H9 (cell line): ENCODE measurements at regions not wholly inside any gene's neighbourhood (a gene's known extent, or its start where the extent isn't known, plus 50 kb on each side); places are given as distances from the start of the nearest gene placed in this dataset.

Experiments
- DNase-seq: peaks from one replicate; pipeline ENCODE4 v3.0.0-alpha.2; 2017
- H2AFZ ChIP-seq: one replicate; pipeline ENCODE4 v1.6.1; 2013; ENCODE audit warnings: mild to moderate bottlenecking, low read length, control low read depth, moderate library complexity
- H2AK5ac ChIP-seq: 2 replicates; pipeline ENCODE4 v1.6.1; 2013; ENCODE audit warnings: low read length, control low read depth, mixed read lengths; ENCODE audit not compliant: insufficient read length
- H2BK120ac ChIP-seq: one replicate; pipeline ENCODE4 v1.6.1; 2013; ENCODE audit warnings: low read depth, mild to moderate bottlenecking, low read length, control low read depth, inconsistent platforms; ENCODE audit not compliant: poor library complexity, severe bottlenecking
- H2BK12ac ChIP-seq: 2 replicates; pipeline ENCODE4 v1.6.1; 2013; ENCODE audit warnings: low read length, control low read depth, mixed read lengths, low read depth; ENCODE audit not compliant: insufficient read length
- H2BK15ac ChIP-seq: 2 replicates; pipeline ENCODE4 v1.6.1; 2013; ENCODE audit warnings: low read depth, low read length, control low read depth
- H2BK20ac ChIP-seq: one replicate; pipeline ENCODE4 v1.6.1; 2013; ENCODE audit warnings: low read depth, mild to moderate bottlenecking, low read length, control low read depth, inconsistent platforms; ENCODE audit not compliant: poor library complexity, severe bottlenecking
- H2BK5ac ChIP-seq: 2 replicates; pipeline ENCODE4 v1.6.1; 2013; ENCODE audit warnings: low read length, control low read depth, mixed read lengths; ENCODE audit not compliant: insufficient read length
- H3K14ac ChIP-seq: 2 replicates; pipeline ENCODE4 v1.6.1; 2013; ENCODE audit warnings: low read length, control low read depth; ENCODE audit not compliant: insufficient read depth
- H3K18ac ChIP-seq: 2 replicates; pipeline ENCODE4 v1.6.1; 2013; ENCODE audit warnings: low read depth, mild to moderate bottlenecking, mixed read lengths, low read length, control low read depth; ENCODE audit not compliant: insufficient read length
- H3K23ac ChIP-seq: 2 replicates; pipeline ENCODE4 v1.6.1; 2013; ENCODE audit warnings: low read length, control low read depth, mixed read lengths, low read depth; ENCODE audit not compliant: insufficient read length
- H3K23me2 ChIP-seq: 2 replicates; pipeline ENCODE4 v1.6.1; 2013; ENCODE audit warnings: low read depth, mild to moderate bottlenecking, mixed read lengths, low read length, control low read depth; ENCODE audit not compliant: insufficient read length, poor library complexity, severe bottlenecking
- H3K27ac ChIP-seq: 2 replicates; pipeline ENCODE4 v1.5.1; 2013; ENCODE audit warnings: low read length, control low read depth, mixed read lengths, low read depth; ENCODE audit not compliant: insufficient read length
- H3K27me3 ChIP-seq: 2 replicates; pipeline ENCODE4 v1.6.1; 2013; ENCODE audit warnings: low read length, control low read depth, inconsistent platforms; ENCODE audit not compliant: insufficient read depth
- H3K4ac ChIP-seq: 2 replicates; pipeline ENCODE4 v1.6.1; 2013; ENCODE audit warnings: low read depth, mild to moderate bottlenecking, control low read depth, inconsistent platforms, low read length, moderate library complexity
- H3K4me1 ChIP-seq: 2 replicates; pipeline ENCODE4 v1.6.1; 2013; ENCODE audit warnings: low read length, control low read depth, inconsistent platforms; ENCODE audit not compliant: insufficient read depth
- H3K4me2 ChIP-seq: 2 replicates; pipeline ENCODE4 v1.6.1; 2013; ENCODE audit warnings: low read length, control low read depth, mixed read lengths; ENCODE audit not compliant: insufficient read length, insufficient read depth
- H3K56ac ChIP-seq: 2 replicates; pipeline ENCODE4 v1.6.1; 2013; ENCODE audit warnings: low read depth, mild to moderate bottlenecking, mixed read lengths, low read length, control low read depth; ENCODE audit not compliant: insufficient read length
- H3K79me1 ChIP-seq: 2 replicates; pipeline ENCODE4 v1.6.1; 2013; ENCODE audit warnings: low read depth, mild to moderate bottlenecking, moderate library complexity, low read length, control low read depth, inconsistent platforms; ENCODE audit not compliant: insufficient read depth, poor library complexity, severe bottlenecking
- H3K79me2 ChIP-seq: 2 replicates; pipeline ENCODE4 v1.6.1; 2013; ENCODE audit warnings: low read length, control low read depth, inconsistent platforms; ENCODE audit not compliant: insufficient read depth
- H3K9ac ChIP-seq: 2 replicates; pipeline ENCODE4 v1.6.1; 2013; ENCODE audit warnings: low read length, control low read depth, mixed read lengths; ENCODE audit not compliant: insufficient read length; ENCODE audit errors: extremely low read depth
- H3K9me3 ChIP-seq: one replicate; pipeline ENCODE4 v1.6.1; 2013; ENCODE audit warnings: low read depth, low read length, inconsistent platforms; ENCODE audit not compliant: control insufficient read depth
- H3T11ph ChIP-seq: one replicate; pipeline ENCODE4 v1.6.1; 2013; ENCODE audit warnings: mild to moderate bottlenecking, low read length, control low read depth, inconsistent platforms
- H4K20me1 ChIP-seq: one replicate; pipeline ENCODE4 v1.6.1; 2013; ENCODE audit not compliant: control insufficient read depth, insufficient read length, insufficient read depth
- H4K5ac ChIP-seq: 2 replicates; pipeline ENCODE4 v1.6.1; 2013; ENCODE audit warnings: low read depth, mild to moderate bottlenecking, mixed read lengths, low read length, control low read depth; ENCODE audit not compliant: insufficient read length
- H4K8ac ChIP-seq: replicated peaks from 2 replicates; pipeline ENCODE4 v1.6.1; 2013; ENCODE audit warnings: low read length, control low read depth, mixed read lengths, low read depth; ENCODE audit not compliant: insufficient read length
- H4K91ac ChIP-seq: 2 replicates; pipeline ENCODE4 v1.6.1; 2013; ENCODE audit warnings: low read depth, mild to moderate bottlenecking, moderate library complexity, mixed read lengths, low read length, control low read depth; ENCODE audit not compliant: insufficient read length
- H3K27ac Mint-ChIP-seq, 3 experiments: 2 replicates in 2 of 3; 3 replicates in 1 of 3; pipeline ENCODE4 v1.8.0; 2020 to 2021; ENCODE audit warnings: mixed read lengths in 3 of 3, mild to moderate bottlenecking in 1 of 3, moderate library complexity in 1 of 3
- H3K27me3 Mint-ChIP-seq: 2 replicates; pipeline ENCODE4 v1.8.0; 2021; ENCODE audit warnings: low read depth, mild to moderate bottlenecking, moderate library complexity, mixed read lengths
- H3K36me3 Mint-ChIP-seq, 3 experiments: 2 replicates in 2 of 3; 3 replicates in 1 of 3; pipeline ENCODE4 v1.8.0; 2020 to 2021; ENCODE audit warnings: low read depth in 3 of 3, mixed read lengths in 3 of 3; ENCODE audit not compliant: insufficient read depth in 1 of 3
- H3K4me1 Mint-ChIP-seq, 2 experiments: 2 replicates each; pipeline ENCODE4 v1.8.0; 2020; ENCODE audit warnings: mixed read lengths in 2 of 2
- H3K4me3 Mint-ChIP-seq, 2 experiments: 2 replicates in 1 of 2; 3 replicates in 1 of 2; pipeline ENCODE4 v1.8.0; 2020 to 2021; ENCODE audit warnings: mild to moderate bottlenecking in 2 of 2, mixed read lengths in 2 of 2, moderate library complexity in 1 of 2
- H3K9me3 Mint-ChIP-seq, 2 experiments: 2 replicates in 1 of 2; 3 replicates in 1 of 2; pipeline ENCODE4 v1.8.0; 2020; ENCODE audit warnings: mild to moderate bottlenecking in 2 of 2, mixed read lengths in 2 of 2, moderate library complexity in 1 of 2
- CTCF ChIP-seq: fragments of 200-600 bp; sonication (generic); conservative IDR thresholded peaks from 3 replicates; pipeline ENCODE4 v1.8.0; 2021; ENCODE audit warnings: antibody characterized with exemption, mild to moderate bottlenecking
- WGBS: extraction: QIAGEN DNeasy Blood & Tissue Kit; methylation state at CpG from one replicate; pipeline ENCODE4 v1.1.7; 2013; ENCODE audit warnings: missing lambda C conversion rate, low lambda C conversion rate, mixed read lengths; ENCODE audit not compliant: insufficient read length; ENCODE audit errors: extremely low coverage; 5-methylcytosine and 5-hydroxymethylcytosine counted together

GRCh38 chr12:18992336-18992735 lies 137.2 kb upstream of the PLEKHA5 start:
- Histone ChIP-seq H3K18ac (no peak overlapping the region), H4K91ac (no peak overlapping the region), H3K79me1 (no peaks in the 10 kb centered on the region), H4K20me1 (no peaks in the 10 kb centered on the region), H3K4ac (no peak overlapping the region), H3K4me1 (no peaks in the 10 kb centered on the region), H3K27me3 (no peaks in the 10 kb centered on the region), H3K4me2 (no peak overlapping the region), H3K23ac (no peak overlapping the region), H3K79me2 (no peaks in the 10 kb centered on the region), H2BK12ac (no peak overlapping the region), H3K9me3 (no peaks in the 10 kb centered on the region), H2BK15ac (no peak overlapping the region; the same call in 1 of the 2 replicates), H2BK120ac (no peak overlapping the region), H2AK5ac (no peak overlapping the region), H3K9ac (no peak overlapping the region), H4K5ac (no peak overlapping the region), H3T11ph (no peak overlapping the region), H3K27ac (no peak overlapping the region), H3K56ac (no peak overlapping the region), H4K8ac (no peak overlapping the region), H3K14ac (no peak overlapping the region), H2BK20ac (no peak overlapping the region), H3K23me2 (no peaks in the 10 kb centered on the region), H2AFZ (no peak overlapping the region), H2BK5ac (no peak overlapping the region)
- TF ChIP-seq CTCF: no peak
- Mint-ChIP-seq H3K27me3 (no peaks in the 10 kb centered on the region), H3K4me1 (peaks cover 9 to 35% of the 10 kb centered on the region in 2 experiments), H3K27ac (no peak overlapping the region), H3K4me3 (no peak overlapping the region), H3K9me3 (no peaks in the 10 kb centered on the region), H3K36me3 (no peaks in the 10 kb centered on the region)
- DNase-seq: no peak
- no CpG with 5 or more reads among the region's 2 CpGs for WGBS
